ENCODE measurements at regions not wholly inside any gene's neighbourhood (a gene's known extent, or its start where the extent isn't known, plus 50 kb on each side); places are given as distances from the start of the nearest gene placed in this dataset.

DNA sequence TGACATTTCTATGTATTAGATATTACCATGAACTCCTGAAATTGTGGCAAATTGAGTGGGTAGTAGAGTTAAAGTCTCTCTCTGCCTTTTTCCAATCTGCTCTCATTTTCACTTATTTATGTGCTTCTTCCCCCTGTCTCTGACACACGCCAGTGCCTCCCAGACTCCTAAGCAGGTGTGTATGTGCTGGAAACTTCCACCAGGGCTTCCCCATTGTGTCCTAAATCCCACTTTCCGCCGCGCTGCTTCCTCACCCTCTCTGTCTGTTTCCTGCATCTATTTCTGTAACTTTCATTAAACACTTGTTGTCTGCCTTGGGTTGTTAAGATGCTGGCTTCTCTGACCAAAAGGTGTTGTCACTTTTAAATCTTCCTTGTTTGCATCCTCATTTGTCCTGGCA is 97.6 kb upstream of the HDGFL1 start:
- Histone ChIP-seq H3K4me2 (ENCODE audit: control insufficient read depth, extremely low read depth, insufficient read depth, low read depth, low read length) (no peak overlapping the region), H3K9me3 (ENCODE audit: control insufficient read depth, low read depth, low read length) (no peaks in the 10 kb centered on the region), H3K27ac (ENCODE audit: control insufficient read depth, insufficient read depth, low read length) (no peak overlapping the region), H2AFZ (ENCODE audit: control insufficient read depth, low read length) (no peak overlapping the region), H3K79me2 (ENCODE audit: control insufficient read depth, insufficient read depth, low read length) (no peaks in the 10 kb centered on the region), H3K4me3 (ENCODE audit: control insufficient read depth in 2 of 3, extremely low read depth in 1 of 3, insufficient read depth in 2 of 3, low read depth in 1 of 3, low read length in 3 of 3) (no peak overlapping the region), H3K4me1 (ENCODE audit: control insufficient read depth, extremely low read depth, insufficient read depth, low read length) (no peaks in the 10 kb centered on the region), H4K20me1 (ENCODE audit: control insufficient read depth, extremely low read depth, insufficient read depth, low read length) (no peaks in the 10 kb centered on the region), H3K27me3 (ENCODE audit: control insufficient read depth, extremely low read depth, insufficient read depth, low read length) (no peaks in the 10 kb centered on the region), H3K36me3 (ENCODE audit: control insufficient read depth in 2 of 2, extremely low read depth in 1 of 2, insufficient read depth in 2 of 2, low read length in 2 of 2) (no peaks in the 10 kb centered on the region), H3K9me1 (ENCODE audit: control insufficient read depth, extremely low read depth, insufficient read depth, low read length) (no peaks in the 10 kb centered on the region), H3K9ac (ENCODE audit: control insufficient read depth, extremely low read depth, insufficient read depth, low read length) (no peak overlapping the region)
- FAIRE-seq (no peak), DNase-seq (ENCODE audit: low read depth, low spot score) (no peak)
- dilution Hi-C loops (cut with MboI; ENCODE audit: extremely low pct_ligation_motif_present, low sequenced_read_pairs): no loop called here
- TF ChIP-seq, protein P1, sequence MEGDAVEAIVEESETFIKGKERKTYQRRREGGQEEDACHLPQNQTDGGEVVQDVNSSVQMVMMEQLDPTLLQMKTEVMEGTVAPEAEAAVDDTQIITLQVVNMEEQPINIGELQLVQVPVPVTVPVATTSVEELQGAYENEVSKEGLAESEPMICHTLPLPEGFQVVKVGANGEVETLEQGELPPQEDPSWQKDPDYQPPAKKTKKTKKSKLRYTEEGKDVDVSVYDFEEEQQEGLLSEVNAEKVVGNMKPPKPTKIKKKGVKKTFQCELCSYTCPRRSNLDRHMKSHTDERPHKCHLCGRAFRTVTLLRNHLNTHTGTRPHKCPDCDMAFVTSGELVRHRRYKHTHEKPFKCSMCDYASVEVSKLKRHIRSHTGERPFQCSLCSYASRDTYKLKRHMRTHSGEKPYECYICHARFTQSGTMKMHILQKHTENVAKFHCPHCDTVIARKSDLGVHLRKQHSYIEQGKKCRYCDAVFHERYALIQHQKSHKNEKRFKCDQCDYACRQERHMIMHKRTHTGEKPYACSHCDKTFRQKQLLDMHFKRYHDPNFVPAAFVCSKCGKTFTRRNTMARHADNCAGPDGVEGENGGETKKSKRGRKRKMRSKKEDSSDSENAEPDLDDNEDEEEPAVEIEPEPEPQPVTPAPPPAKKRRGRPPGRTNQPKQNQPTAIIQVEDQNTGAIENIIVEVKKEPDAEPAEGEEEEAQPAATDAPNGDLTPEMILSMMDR (optimal IDR thresholded peaks at IDR 0.05 in 1 of 3, IDR thresholded peaks at IDR 0.05 in 1 of 3, conservative IDR thresholded peaks at IDR 0.05 in 1 of 3; ENCODE audit: extremely low read depth in 1 of 3, insufficient read depth in 2 of 3, low read length in 3 of 3): no peak
- no peak for TF ChIP-seq EZH2 (IDR thresholded peaks at IDR 0.05; ENCODE audit: low read length)

DNA sequence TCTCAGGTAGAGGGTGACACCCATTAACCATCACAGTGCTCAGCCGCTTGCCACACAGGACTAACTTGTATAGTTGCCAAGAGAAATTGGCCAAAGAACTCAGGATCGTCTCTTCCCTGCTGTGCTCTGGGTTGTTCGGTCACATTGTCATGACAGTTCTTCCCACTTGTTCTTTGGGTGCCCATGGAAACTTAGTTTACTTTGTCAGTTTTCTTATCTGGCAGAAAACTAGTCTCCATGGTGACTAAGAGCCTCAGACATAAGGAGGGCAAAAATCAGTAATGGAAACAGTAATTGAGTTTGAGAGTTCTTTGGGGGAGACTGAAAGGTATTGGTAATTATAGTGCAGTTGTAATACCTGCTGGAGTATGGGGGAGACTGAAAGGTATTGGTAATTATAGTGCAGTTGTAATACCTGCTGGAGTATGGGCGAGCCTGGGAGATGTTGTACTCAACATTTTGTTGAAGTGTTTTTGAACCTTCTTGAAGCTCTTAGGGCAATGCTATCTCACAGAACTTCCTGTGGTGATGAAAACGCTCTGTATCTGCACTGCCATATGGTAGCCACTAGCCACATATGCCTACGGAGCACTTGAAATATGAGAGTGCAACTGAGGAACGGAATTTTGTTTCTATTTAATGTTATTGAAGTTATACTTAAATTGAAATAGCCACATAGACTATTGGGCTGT is 95.2 kb upstream of the HDGFL1 start:
- dilution Hi-C loops (cut with MboI; ENCODE audit: extremely low pct_ligation_motif_present, low sequenced_read_pairs): no loop called here
- no peaks in the 10 kb centered on the region for H3K79me2 ChIP-seq (ENCODE audit: control insufficient read depth, insufficient read depth, low read length)
- H3K9me1 ChIP-seq (ENCODE audit: control insufficient read depth, extremely low read depth, insufficient read depth, low read length): no peaks in the 10 kb centered on the region
- no peak for DNase-seq (ENCODE audit: low read depth, low spot score)
- TF ChIP-seq EZH2 (IDR thresholded peaks at IDR 0.05; ENCODE audit: low read length): no peak
- TF ChIP-seq, protein P1 (optimal IDR thresholded peaks at IDR 0.05 in 1 of 3, IDR thresholded peaks at IDR 0.05 in 1 of 3, conservative IDR thresholded peaks at IDR 0.05 in 1 of 3; ENCODE audit: extremely low read depth in 1 of 3, insufficient read depth in 2 of 3, low read length in 3 of 3): no peak
- H3K27ac ChIP-seq (ENCODE audit: control insufficient read depth, insufficient read depth, low read length): no peak overlapping the region
- FAIRE-seq: no peak
- no peaks in the 10 kb centered on the region for H3K27me3 ChIP-seq (ENCODE audit: control insufficient read depth, extremely low read depth, insufficient read depth, low read length)
- no peak overlapping the region for H3K4me2 ChIP-seq (ENCODE audit: control insufficient read depth, extremely low read depth, insufficient read depth, low read depth, low read length)
- H2AFZ ChIP-seq (ENCODE audit: control insufficient read depth, low read length): no peak overlapping the region
- H3K9ac ChIP-seq (ENCODE audit: control insufficient read depth, extremely low read depth, insufficient read depth, low read length): no peak overlapping the region
- no peaks in the 10 kb centered on the region for H3K9me3 ChIP-seq (ENCODE audit: control insufficient read depth, low read depth, low read length)
- no peaks in the 10 kb centered on the region for H4K20me1 ChIP-seq (ENCODE audit: control insufficient read depth, extremely low read depth, insufficient read depth, low read length)
- H3K4me3 ChIP-seq (ENCODE audit: control insufficient read depth in 2 of 3, extremely low read depth in 1 of 3, insufficient read depth in 2 of 3, low read depth in 1 of 3, low read length in 3 of 3): no peak overlapping the region
- H3K4me1 ChIP-seq (ENCODE audit: control insufficient read depth, extremely low read depth, insufficient read depth, low read length): no peaks in the 10 kb centered on the region
- H3K36me3 ChIP-seq (ENCODE audit: control insufficient read depth in 2 of 2, extremely low read depth in 1 of 2, insufficient read depth in 2 of 2, low read length in 2 of 2): no peaks in the 10 kb centered on the region
